Kidney (tissue), 13 donors: ENCODE measurements at regions not wholly inside any gene's neighbourhood (a gene's known extent, or its start where the extent isn't known, plus 50 kb on each side); places are given as distances from the start of the nearest gene placed in this dataset.

ENCODE experiments used
- DNase-seq, 5 donors: peaks; one replicate each; pipeline ENCODE4 v3.0.0-alpha.2; 2013 to 2020
- FAIRE-seq: peaks from 2 replicates; lab custom pipeline; 2012; peaks lifted over from hg19 to GRCh38; lab: Jason Lieb, UNC
- H3K27ac ChIP-seq, 2 donors: one replicate each; pipeline ENCODE4 v1.7.0; 2013; ENCODE audit warnings: low read depth in 2 of 2, low read length in 2 of 2, inconsistent platforms in 1 of 2
- H3K27me3 ChIP-seq: one replicate; pipeline ENCODE4 v1.7.1; 2013; ENCODE audit warnings: low read length, inconsistent platforms; ENCODE audit not compliant: control insufficient read depth, insufficient read depth
- H3K36me3 ChIP-seq, 3 donors: one replicate each; pipeline versions ENCODE4 v1.7.0 to v1.7.1; 2013; ENCODE audit warnings: low read length in 3 of 3, control low read depth in 1 of 3, inconsistent platforms in 1 of 3; ENCODE audit not compliant: insufficient read depth in 3 of 3, control insufficient read depth in 2 of 3
- H3K4me1 ChIP-seq, 3 donors: one replicate each; pipeline versions ENCODE4 v1.7.0 to v1.7.1; 2013; ENCODE audit warnings: low read length in 3 of 3, inconsistent platforms in 1 of 3, low read depth in 1 of 3; ENCODE audit not compliant: control insufficient read depth in 2 of 3, insufficient read depth in 2 of 3
- H3K4me3 ChIP-seq, 3 donors: one replicate each; pipeline versions ENCODE4 v1.7.0 to v1.8.1; 2013; ENCODE audit warnings: low read length in 3 of 3, control low read depth in 1 of 3, inconsistent platforms in 1 of 3
- H3K9ac ChIP-seq, 3 donors: one replicate each; pipeline versions ENCODE4 v1.7.0 to v1.7.1; 2013; ENCODE audit warnings: low read length in 3 of 3, control low read depth in 1 of 3, inconsistent platforms in 1 of 3
- H3K9me3 ChIP-seq, 3 donors: one replicate each; pipeline versions ENCODE4 v1.7.0 to v1.7.1; 2013; ENCODE audit warnings: low read length in 3 of 3, control low read depth in 1 of 3, inconsistent platforms in 1 of 3; ENCODE audit not compliant: control insufficient read depth in 2 of 3, insufficient read depth in 1 of 3
- CTCF ChIP-seq: IDR thresholded peaks from 3 replicates; pipeline ENCODE4 v1.5.1; 2012; ENCODE audit warnings: mild to moderate bottlenecking, moderate library complexity, borderline replicate concordance; ENCODE audit not compliant: insufficient read depth; ENCODE audit errors: extremely low read depth
- intact Hi-C: fragments of 100-400 bp; cut with DNase I; formaldehyde crosslinking; loops from one replicate; pipeline ENCODE4 v1.11.1; 2022
- donor health status: control.
- donor health status: control.
- donor health status: control.
- donor health status: control.
- donor health status: control.
- donor health status: DM: yes; HTN: yes; CAD: no.
- donor health status: Normal renal cell carcinoma (clear cell type).

GRCh38 chr3:94515983-94516382, 453.1 kb downstream of the NSUN3 start:
- no peak overlapping the region for H3K9ac ChIP-seq
- no peak for DNase-seq
- no peak for TF ChIP-seq CTCF
- H3K9me3 ChIP-seq, result no peaks in the 10 kb centered on the region
- H3K27ac ChIP-seq, result no peak overlapping the region
- no peaks in the 10 kb centered on the region for H3K4me1 ChIP-seq
- no peaks in the 10 kb centered on the region for H3K36me3 ChIP-seq
- H3K4me3 ChIP-seq, result no peak overlapping the region
- no peak for FAIRE-seq
- no peaks in the 10 kb centered on the region for H3K27me3 ChIP-seq
- intact Hi-C loops, result no loop called here

- no peak for FAIRE-seq
- no peak overlapping the region for H3K4me3 ChIP-seq
- no peaks in the 10 kb centered on the region for H3K4me1 ChIP-seq
- no peak for TF ChIP-seq CTCF
- H3K27me3 ChIP-seq, result no peaks in the 10 kb centered on the region
- no peak overlapping the region for H3K27ac ChIP-seq
- no peak overlapping the region for H3K9ac ChIP-seq
- H3K9me3 ChIP-seq, result no peaks in the 10 kb centered on the region
- intact Hi-C loops, result no loop called here
- no peak for DNase-seq
- no peaks in the 10 kb centered on the region for H3K36me3 ChIP-seq
These were observed 457.5 kb downstream of the NSUN3 start for GRCh38 chr3:94520364-94520763.

- Histone ChIP-seq H3K4me3 (no peak overlapping the region), H3K9ac (no peak overlapping the region), H3K9me3 (no peaks in the 10 kb centered on the region), H3K4me1 (no peaks in the 10 kb centered on the region), H3K36me3 (no peaks in the 10 kb centered on the region), H3K27ac (no peak overlapping the region), H3K27me3 (no peaks in the 10 kb centered on the region)
- FAIRE-seq, result no peak
- intact Hi-C loops, result no loop called here
- no peak for DNase-seq
- no peak for TF ChIP-seq CTCF
These were observed 459.6 kb downstream of the NSUN3 start for GRCh38 chr3:94522488-94522887.
